GM19043 (cell line): ENCODE measurements at regions not wholly inside any gene's neighbourhood (a gene's known extent, or its start where the extent isn't known, plus 50 kb on each side); places are given as distances from the start of the nearest gene placed in this dataset.

ENCODE experiments used
- ATAC-seq: cut with Tn5 transposase; IDR thresholded peaks from one replicate; pipeline ENCODE4 v1.9.1; 2021; ENCODE audit warnings: low read depth; ENCODE audit not compliant: unreplicated experiment

- no peak for ATAC-seq
Observed at GRCh38 chr11:122062763-122063162, 53.3 kb downstream of the BLID start.

- ATAC-seq, result no peak
Observed at GRCh38 chr11:122059565-122059964, 56.5 kb downstream of the BLID start.

GRCh38 chr11:122050021-122050690 lies 65.9 kb downstream of the BLID start:
- ATAC-seq, result no peak

- ATAC-seq, result no peak
Observed at GRCh38 chr11:122048401-122048800, 67.6 kb downstream of the BLID start.

GRCh38 chr11:122046846-122047245 lies 69.2 kb downstream of the BLID start:
- ATAC-seq, result no peak

GRCh38 chr11:122046438-122046837 lies 69.6 kb downstream of the BLID start:
- no peak for ATAC-seq

- ATAC-seq, result no peak
Observed at GRCh38 chr11:122045181-122045586, 70.8 kb downstream of the BLID start.

GRCh38 chr11:122044086-122044485 lies 71.9 kb downstream of the BLID start:
- no peak for ATAC-seq

- no peak for ATAC-seq
Observed at GRCh38 chr11:122042981-122043380, 73.0 kb downstream of the BLID start.

GRCh38 chr11:122040464-122040863 lies 75.6 kb downstream of the BLID start:
- no peak for ATAC-seq

GRCh38 chr11:122038543-122038942 lies 77.5 kb downstream of the BLID start:
- no peak for ATAC-seq

GRCh38 chr11:122037911-122038310 lies 78.1 kb downstream of the BLID start:
- no peak for ATAC-seq

GRCh38 chr11:122036493-122036892 lies 79.5 kb downstream of the BLID start:
- no peak for ATAC-seq

- ATAC-seq, result no peak
Observed at GRCh38 chr11:122036018-122036417, 80.0 kb downstream of the BLID start.

GRCh38 chr11:122033631-122034030 lies 82.4 kb downstream of the BLID start:
- no peak for ATAC-seq

GRCh38 chr11:122033193-122033592 lies 82.8 kb downstream of the BLID start:
- no peak for ATAC-seq

- ATAC-seq, result no peak
Observed at GRCh38 chr11:122032317-122032716, 83.7 kb downstream of the BLID start.

GRCh38 chr11:122031813-122032212 lies 84.2 kb downstream of the BLID start:
- no peak for ATAC-seq

GRCh38 chr11:122030286-122030685 lies 85.7 kb downstream of the BLID start:
- ATAC-seq, result no peak

- no peak for ATAC-seq
Observed at GRCh38 chr11:122028545-122028944, 87.5 kb downstream of the BLID start.

GRCh38 chr11:122028036-122028435 lies 88.0 kb downstream of the BLID start:
- ATAC-seq, result no peak

GRCh38 chr11:122025757-122026156 lies 90.3 kb downstream of the BLID start:
- no peak for ATAC-seq

GRCh38 chr11:122024278-122024677 lies 91.7 kb downstream of the BLID start:
- no peak for ATAC-seq
